Keratinocyte (primary cell): ENCODE measurements at regions not wholly inside any gene's neighbourhood (a gene's known extent, or its start where the extent isn't known, plus 50 kb on each side); places are given as distances from the start of the nearest gene placed in this dataset.
"Not testable (repeated sequence)": the region's sequence is repeated elsewhere in the genome, so short reads cannot be mapped to it uniquely, and the experiment has no call there.

Source experiments
- DNase-seq: peaks from one replicate; pipeline ENCODE4 v3.0.0-alpha.2; 2011; ENCODE audit warnings: low read depth, missing footprints, low spot score
- FAIRE-seq: peaks from 2 replicates; lab custom pipeline; 2011; peaks lifted over from hg19 to GRCh38; lab: Jason Lieb, UNC
- H2AFZ ChIP-seq: 2 replicates; pipeline ENCODE4 v1.6.0; 2012; ENCODE audit warnings: low read length, control low read depth, inconsistent platforms; ENCODE audit not compliant: control insufficient read depth
- H3K27ac ChIP-seq: 2 replicates; pipeline ENCODE4 v1.5.1; 2011; ENCODE audit warnings: low read length; ENCODE audit not compliant: control insufficient read depth, insufficient read depth
- H3K27me3 ChIP-seq: 3 replicates; pipeline ENCODE4 v1.6.0; 2011; ENCODE audit warnings: low read length; ENCODE audit not compliant: control insufficient read depth, insufficient read depth; ENCODE audit errors: extremely low read depth
- H3K36me3 ChIP-seq, 2 experiments: 2 replicates in 1 of 2; 3 replicates in 1 of 2; pipeline ENCODE4 v1.5.1; 2011; ENCODE audit warnings: low read length in 2 of 2, mild to moderate bottlenecking in 1 of 2; ENCODE audit not compliant: control insufficient read depth in 2 of 2, insufficient read depth in 2 of 2; ENCODE audit errors: extremely low read depth in 1 of 2
- H3K4me1 ChIP-seq: 3 replicates; pipeline ENCODE4 v1.5.1; 2011; ENCODE audit warnings: low read length; ENCODE audit not compliant: control insufficient read depth, insufficient read depth; ENCODE audit errors: extremely low read depth
- H3K4me2 ChIP-seq: 3 replicates; pipeline ENCODE4 v1.6.0; 2011; ENCODE audit warnings: low read depth, low read length; ENCODE audit not compliant: control insufficient read depth, insufficient read depth; ENCODE audit errors: extremely low read depth
- H3K4me3 ChIP-seq, 3 experiments: fragments of 200-600 bp in 1 of 3; sonication (generic) in 1 of 3; 2 replicates in 2 of 3; 3 replicates in 1 of 3; pipeline ENCODE4 v1.5.1; 2011 to 2016; ENCODE audit warnings: low read length in 3 of 3, mild to moderate bottlenecking in 3 of 3, control low read depth in 2 of 3, inconsistent platforms in 1 of 3, low read depth in 1 of 3, mixed read lengths in 1 of 3, mixed run types in 1 of 3, moderate library complexity in 1 of 3; ENCODE audit not compliant: control insufficient read depth in 2 of 3, insufficient read depth in 2 of 3; ENCODE audit errors: extremely low read depth in 1 of 3
- H3K79me2 ChIP-seq: 2 replicates; pipeline ENCODE4 v1.6.0; 2012; ENCODE audit warnings: low read length; ENCODE audit not compliant: control insufficient read depth, insufficient read depth
- H3K9ac ChIP-seq: 3 replicates; pipeline ENCODE4 v1.6.0; 2011; ENCODE audit warnings: low read length; ENCODE audit not compliant: control insufficient read depth, insufficient read depth; ENCODE audit errors: extremely low read depth
- H3K9me1 ChIP-seq: 3 replicates; pipeline ENCODE4 v1.6.0; 2011; ENCODE audit warnings: low read length; ENCODE audit not compliant: control insufficient read depth, insufficient read depth; ENCODE audit errors: extremely low read depth
- H3K9me3 ChIP-seq: 2 replicates; pipeline ENCODE4 v1.5.1; 2012; ENCODE audit warnings: low read depth, low read length; ENCODE audit not compliant: control insufficient read depth
- H4K20me1 ChIP-seq: 3 replicates; pipeline ENCODE4 v1.6.0; 2011; ENCODE audit warnings: low read length; ENCODE audit not compliant: control insufficient read depth, insufficient read depth; ENCODE audit errors: extremely low read depth
- EZH2 ChIP-seq: IDR thresholded peaks from one replicate; pipeline ENCODE4 v1.6.1; 2012; ENCODE audit warnings: inconsistent platforms, mild to moderate bottlenecking, low read length, moderate library complexity
- dilution Hi-C: fragments of 300-500 bp; cut with MboI; formaldehyde crosslinking; loops from one replicate; pipeline ENCODE4 v1.7.0; 2020; ENCODE audit warnings: low sequenced_read_pairs; ENCODE audit not compliant: extremely low pct_ligation_motif_present
- TF ChIP-seq, protein P1 (sequence below), 3 experiments: IDR thresholded peaks in 1 of 3; conservative IDR thresholded peaks in 1 of 3; optimal IDR thresholded peaks in 1 of 3; 2 replicates in 2 of 3; 3 replicates in 1 of 3; pipeline versions ENCODE3 to v1.5.1; 2011; ENCODE audit warnings: low read length in 3 of 3, mild to moderate bottlenecking in 3 of 3, moderate library complexity in 2 of 3, control low read depth in 1 of 3, inconsistent platforms in 1 of 3; ENCODE audit not compliant: insufficient read depth in 2 of 3; ENCODE audit errors: extremely low read depth in 1 of 3

DNA sequence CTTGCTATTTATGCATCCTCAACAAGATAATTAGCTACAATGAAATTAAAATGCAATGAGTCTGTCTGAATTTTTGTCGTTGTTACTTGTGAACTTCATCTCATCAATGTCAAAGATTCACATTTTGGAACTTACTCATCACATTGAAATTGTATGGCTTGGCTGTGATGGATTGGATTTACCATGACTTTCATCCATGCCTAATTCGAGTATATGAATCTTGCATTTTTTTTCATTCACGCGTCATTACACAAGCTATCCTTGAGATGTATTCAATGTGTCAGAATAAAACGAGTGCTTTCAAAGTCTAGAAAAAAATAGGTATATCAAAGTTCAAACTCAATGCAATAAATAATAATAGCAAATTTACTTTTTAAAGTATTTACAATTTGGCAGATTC lies 265.3 kb downstream of the MAP2K6 start:
- no peaks in the 10 kb centered on the region for H3K27me3 ChIP-seq
- no peak overlapping the region for H3K4me3 ChIP-seq
- no peaks in the 10 kb centered on the region for H3K4me1 ChIP-seq
- H2AFZ ChIP-seq: no peak overlapping the region
- H3K9me3 ChIP-seq: no peaks in the 10 kb centered on the region
- no peak overlapping the region for H3K4me2 ChIP-seq
- no peaks in the 10 kb centered on the region for H3K79me2 ChIP-seq
- no peaks in the 10 kb centered on the region for H4K20me1 ChIP-seq
- FAIRE-seq (no peak), DNase-seq (no peak)
- no peak overlapping the region for H3K27ac ChIP-seq
- no peaks in the 10 kb centered on the region for H3K36me3 ChIP-seq
- no peak overlapping the region for H3K9ac ChIP-seq
- dilution Hi-C loops: no loop called here
- no peaks in the 10 kb centered on the region for H3K9me1 ChIP-seq
- TF ChIP-seq, protein P1, sequence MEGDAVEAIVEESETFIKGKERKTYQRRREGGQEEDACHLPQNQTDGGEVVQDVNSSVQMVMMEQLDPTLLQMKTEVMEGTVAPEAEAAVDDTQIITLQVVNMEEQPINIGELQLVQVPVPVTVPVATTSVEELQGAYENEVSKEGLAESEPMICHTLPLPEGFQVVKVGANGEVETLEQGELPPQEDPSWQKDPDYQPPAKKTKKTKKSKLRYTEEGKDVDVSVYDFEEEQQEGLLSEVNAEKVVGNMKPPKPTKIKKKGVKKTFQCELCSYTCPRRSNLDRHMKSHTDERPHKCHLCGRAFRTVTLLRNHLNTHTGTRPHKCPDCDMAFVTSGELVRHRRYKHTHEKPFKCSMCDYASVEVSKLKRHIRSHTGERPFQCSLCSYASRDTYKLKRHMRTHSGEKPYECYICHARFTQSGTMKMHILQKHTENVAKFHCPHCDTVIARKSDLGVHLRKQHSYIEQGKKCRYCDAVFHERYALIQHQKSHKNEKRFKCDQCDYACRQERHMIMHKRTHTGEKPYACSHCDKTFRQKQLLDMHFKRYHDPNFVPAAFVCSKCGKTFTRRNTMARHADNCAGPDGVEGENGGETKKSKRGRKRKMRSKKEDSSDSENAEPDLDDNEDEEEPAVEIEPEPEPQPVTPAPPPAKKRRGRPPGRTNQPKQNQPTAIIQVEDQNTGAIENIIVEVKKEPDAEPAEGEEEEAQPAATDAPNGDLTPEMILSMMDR (optimal IDR thresholded peaks at IDR 0.05 in 1 of 3, IDR thresholded peaks at IDR 0.05 in 1 of 3, conservative IDR thresholded peaks at IDR 0.05 in 1 of 3; ENCODE audit: extremely low read depth in 1 of 3, insufficient read depth in 2 of 3, low read length in 3 of 3): no peak
- TF ChIP-seq EZH2: no peak

DNA sequence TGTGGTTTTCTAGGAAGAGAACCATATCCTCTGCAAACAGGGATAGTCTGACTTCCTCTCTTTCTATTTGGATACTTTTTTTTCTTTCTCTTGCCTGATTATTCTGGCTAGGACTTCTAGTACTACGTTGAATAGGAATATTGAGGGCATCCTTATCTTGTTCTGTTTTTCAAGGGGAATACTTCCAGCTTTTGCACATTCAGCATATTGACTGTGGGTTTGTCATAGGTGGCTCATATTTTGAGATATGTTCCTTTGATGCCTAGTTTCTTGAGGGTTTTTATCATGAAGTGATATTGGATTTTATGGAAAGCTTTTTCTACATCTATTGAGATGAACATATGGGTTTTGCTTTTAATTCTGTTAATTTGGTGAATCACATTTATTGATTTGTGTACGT lies 269.8 kb downstream of the MAP2K6 start:
- H3K4me2 ChIP-seq: no peak overlapping the region
- H4K20me1 ChIP-seq: no peaks in the 10 kb centered on the region
- H3K27me3 ChIP-seq: no peaks in the 10 kb centered on the region
- no peak overlapping the region for H2AFZ ChIP-seq
- no peaks in the 10 kb centered on the region for H3K9me1 ChIP-seq
- no peaks in the 10 kb centered on the region for H3K9me3 ChIP-seq
- H3K4me3 ChIP-seq: no peak overlapping the region
- no peaks in the 10 kb centered on the region for H3K4me1 ChIP-seq
- H3K36me3 ChIP-seq: no peaks in the 10 kb centered on the region
- no peaks in the 10 kb centered on the region for H3K79me2 ChIP-seq
- H3K9ac ChIP-seq: no peak overlapping the region
- no peak for TF ChIP-seq EZH2
- TF ChIP-seq, protein P1 (optimal IDR thresholded peaks at IDR 0.05 in 1 of 3, IDR thresholded peaks at IDR 0.05 in 1 of 3, conservative IDR thresholded peaks at IDR 0.05 in 1 of 3; ENCODE audit: extremely low read depth in 1 of 3, insufficient read depth in 2 of 3, low read length in 3 of 3): no peak
- H3K27ac ChIP-seq: no peak overlapping the region
- dilution Hi-C loops: no loop called here
- DNase-seq (no peak), FAIRE-seq (no peak)

DNA sequence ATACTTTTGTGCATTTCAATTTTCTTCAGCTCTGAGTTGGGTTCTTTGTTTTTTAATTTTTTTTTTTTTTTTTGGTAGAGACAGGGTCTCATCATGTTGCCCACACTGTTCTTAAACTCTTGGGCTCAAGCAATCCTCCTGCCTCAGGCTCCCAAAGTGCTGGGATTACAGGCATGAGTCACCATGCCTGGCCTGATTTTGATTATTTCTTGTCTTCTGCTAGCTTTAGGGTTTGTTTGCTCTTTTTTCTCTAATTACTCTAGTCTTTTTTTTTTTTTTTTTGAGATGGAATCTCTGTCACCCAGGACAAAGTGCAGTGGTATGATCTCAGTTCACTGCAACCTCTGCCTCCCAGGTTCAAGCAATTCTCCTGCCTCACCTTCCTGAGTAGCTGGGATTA lies 270.7 kb downstream of the MAP2K6 start:
- H2AFZ ChIP-seq, H3K79me2 ChIP-seq, H3K27ac ChIP-seq, H3K36me3 ChIP-seq, FAIRE-seq, DNase-seq, H3K9ac ChIP-seq, H3K9me3 ChIP-seq, H3K27me3 ChIP-seq, H3K4me1 ChIP-seq, H4K20me1 ChIP-seq, H3K4me2 ChIP-seq, H3K9me1 ChIP-seq, dilution Hi-C loops, H3K4me3 ChIP-seq: not testable (repeated sequence)
